RCC 7860 (cell line): ENCODE measurements at regions not wholly inside any gene's neighbourhood (a gene's known extent, or its start where the extent isn't known, plus 50 kb on each side); places are given as distances from the start of the nearest gene placed in this dataset.
"Not testable (repeated sequence)": the region's sequence is repeated elsewhere in the genome, so short reads cannot be mapped to it uniquely, and the experiment has no call there.

Experiments
- DNase-seq: peaks from one replicate; pipeline ENCODE4 v3.0.0-alpha.2; 2015; ENCODE audit warnings: low spot score
- FAIRE-seq: peaks from 2 replicates; lab custom pipeline; 2012; peaks lifted over from hg19 to GRCh38; lab: Jason Lieb, UNC

- peak; percentile 89 for FAIRE-seq
- DNase-seq: peak; percentile 96
Observed at GRCh38 chr6:113352029-113352801, 504.9 kb upstream of the MARCKS start.

- no peak for DNase-seq
- FAIRE-seq: no peak
Observed at GRCh38 chr6:113352831-113353230, 504.3 kb upstream of the MARCKS start.

GRCh38 chr6:113353392-113353791 is 503.8 kb upstream of the MARCKS start:
- FAIRE-seq: no peak
- DNase-seq: no peak

GRCh38 chr6:113354204-113354895 is 502.8 kb upstream of the MARCKS start:
- DNase-seq: no peak
- no peak for FAIRE-seq

GRCh38 chr6:113356139-113356538 is 501.0 kb upstream of the MARCKS start:
- FAIRE-seq (no peak), DNase-seq (peak; percentile 62)

GRCh38 chr6:113357041-113357440 is 500.1 kb upstream of the MARCKS start:
- DNase-seq: no peak
- no peak for FAIRE-seq

- no peak for DNase-seq
- no peak for FAIRE-seq
Observed at GRCh38 chr6:113358063-113358583, 499.0 kb upstream of the MARCKS start.

- FAIRE-seq: peak; percentile 83
- DNase-seq: peak; percentile 78
Observed at GRCh38 chr6:113359155-113360140, 497.7 kb upstream of the MARCKS start.

- DNase-seq: peak; percentile 75
- peak; percentile 86 for FAIRE-seq
Observed at GRCh38 chr6:113361014-113361645, 496.0 kb upstream of the MARCKS start.

- no peak for FAIRE-seq
- peak; percentile 7 for DNase-seq
Observed at GRCh38 chr6:113362301-113363047, 494.7 kb upstream of the MARCKS start.

GRCh38 chr6:113363048-113363798 is 493.9 kb upstream of the MARCKS start:
- DNase-seq (no peak), FAIRE-seq (no peak)

GRCh38 chr6:113363866-113364265 is 493.3 kb upstream of the MARCKS start:
- DNase-seq (no peak), FAIRE-seq (no peak)

- DNase-seq (peak; percentile 8), FAIRE-seq (no peak)
Observed at GRCh38 chr6:113364766-113365165, 492.4 kb upstream of the MARCKS start.

GRCh38 chr6:113365191-113365590 is 492.0 kb upstream of the MARCKS start:
- peak; percentile 51 for DNase-seq
- peak; percentile 43 for FAIRE-seq

GRCh38 chr6:113366505-113366904 is 490.6 kb upstream of the MARCKS start:
- no peak for FAIRE-seq
- no peak for DNase-seq

- FAIRE-seq (peak; percentile 67), DNase-seq (no peak)
Observed at GRCh38 chr6:113370508-113371502, 486.3 kb upstream of the MARCKS start.

- FAIRE-seq: not testable (repeated sequence)
Observed at GRCh38 chr6:113375466-113375865, 481.7 kb upstream of the MARCKS start.

More at GRCh38 chr6:113375466-113375865, 481.7 kb upstream of the MARCKS start:
- DNase-seq: not testable (repeated sequence)
